ENCODE measurements at regions not wholly inside any gene's neighbourhood (a gene's known extent, or its start where the extent isn't known, plus 50 kb on each side); places are given as distances from the start of the nearest gene placed in this dataset.

DNA sequence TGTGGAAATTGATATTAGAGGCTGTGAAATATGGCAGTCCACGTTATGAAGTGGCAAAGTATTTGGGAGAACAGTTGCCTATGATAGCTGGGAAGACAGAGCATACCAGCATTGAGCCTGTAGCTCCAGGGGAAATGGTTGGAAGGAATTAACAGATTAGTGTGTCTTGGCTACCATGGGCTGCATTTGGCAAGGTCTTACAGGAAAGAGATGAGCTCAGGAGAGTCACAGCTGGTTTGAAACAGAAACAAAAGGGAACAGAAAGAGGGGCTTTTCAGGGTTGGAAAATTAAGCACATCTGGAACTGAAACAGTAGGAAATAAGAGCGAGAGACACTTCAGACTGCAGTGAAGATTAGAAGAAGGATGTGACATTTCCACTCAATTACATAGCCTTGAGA, 141.7 kb downstream of the FBLN2 start:
- DNase-seq (ENCODE audit: low spot score in 2 of 2), result no peak
- no peak overlapping the region for H3K4me3 ChIP-seq (ENCODE audit: low read depth, poor library complexity, severe bottlenecking)
- 34 to 51% methylated on average over 2 of the region's 2 CpGs for WGBS, 2 donors
- TF ChIP-seq, protein P1, sequence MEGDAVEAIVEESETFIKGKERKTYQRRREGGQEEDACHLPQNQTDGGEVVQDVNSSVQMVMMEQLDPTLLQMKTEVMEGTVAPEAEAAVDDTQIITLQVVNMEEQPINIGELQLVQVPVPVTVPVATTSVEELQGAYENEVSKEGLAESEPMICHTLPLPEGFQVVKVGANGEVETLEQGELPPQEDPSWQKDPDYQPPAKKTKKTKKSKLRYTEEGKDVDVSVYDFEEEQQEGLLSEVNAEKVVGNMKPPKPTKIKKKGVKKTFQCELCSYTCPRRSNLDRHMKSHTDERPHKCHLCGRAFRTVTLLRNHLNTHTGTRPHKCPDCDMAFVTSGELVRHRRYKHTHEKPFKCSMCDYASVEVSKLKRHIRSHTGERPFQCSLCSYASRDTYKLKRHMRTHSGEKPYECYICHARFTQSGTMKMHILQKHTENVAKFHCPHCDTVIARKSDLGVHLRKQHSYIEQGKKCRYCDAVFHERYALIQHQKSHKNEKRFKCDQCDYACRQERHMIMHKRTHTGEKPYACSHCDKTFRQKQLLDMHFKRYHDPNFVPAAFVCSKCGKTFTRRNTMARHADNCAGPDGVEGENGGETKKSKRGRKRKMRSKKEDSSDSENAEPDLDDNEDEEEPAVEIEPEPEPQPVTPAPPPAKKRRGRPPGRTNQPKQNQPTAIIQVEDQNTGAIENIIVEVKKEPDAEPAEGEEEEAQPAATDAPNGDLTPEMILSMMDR (IDR thresholded peaks at IDR 0.05), result no peak
- TF ChIP-seq POLR2A (IDR thresholded peaks at IDR 0.05), result no peak
- intact Hi-C loops (cut with DNase I; ENCODE audit: low total_unique reads), result no loop called here

DNA sequence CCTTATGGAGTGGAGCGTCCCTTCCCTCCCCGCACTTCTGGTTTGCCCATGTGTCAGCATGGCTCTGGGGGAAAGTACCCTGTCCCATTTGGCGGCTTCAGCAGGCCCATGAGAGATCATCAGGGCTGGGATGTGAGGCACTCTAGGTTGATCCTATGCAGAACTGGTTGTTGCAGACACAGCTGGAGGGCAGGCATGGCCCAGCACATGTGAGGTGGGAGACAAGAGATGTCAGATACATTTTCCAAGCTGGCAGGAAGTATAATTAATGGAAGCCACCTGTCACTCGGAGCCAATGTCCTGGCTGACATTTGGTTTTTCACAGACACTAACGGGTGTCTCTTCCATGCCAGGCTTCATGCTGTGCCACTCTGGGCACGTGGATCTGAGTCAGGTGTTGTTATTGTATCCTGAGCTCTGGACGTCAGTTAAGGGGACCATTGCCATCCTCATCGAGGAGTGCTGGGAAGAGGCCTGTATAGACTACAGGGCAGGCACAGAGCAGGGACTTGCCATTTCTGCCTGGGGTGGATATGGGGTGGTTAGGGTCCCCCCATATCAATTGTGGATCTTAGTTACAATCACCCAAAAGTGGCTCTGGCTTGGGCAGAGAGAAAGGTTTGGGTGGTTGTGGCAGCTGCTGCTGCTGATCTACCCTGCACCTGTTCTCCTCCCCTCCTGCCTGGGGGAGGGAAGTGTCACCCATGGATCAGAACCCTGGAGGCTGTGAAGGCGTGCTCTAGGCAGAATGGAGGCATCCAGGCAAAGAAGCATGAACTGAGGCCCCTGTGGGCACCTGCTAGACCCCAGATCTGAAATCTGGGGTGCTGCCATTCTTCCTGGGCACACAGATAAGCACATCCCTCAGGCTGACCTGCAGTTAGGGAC, 140.7 kb downstream of the FBLN2 start:
- intact Hi-C loops (cut with DNase I; ENCODE audit: low total_unique reads), result no loop called here
- TF ChIP-seq, protein P1 (IDR thresholded peaks at IDR 0.05), result no peak
- no peak for TF ChIP-seq POLR2A (IDR thresholded peaks at IDR 0.05)
- DNase-seq (ENCODE audit: low spot score in 2 of 2), result no peak
- no peak overlapping the region for H3K4me3 ChIP-seq (ENCODE audit: low read depth, poor library complexity, severe bottlenecking)
- WGBS, 2 donors, result 73 to 75% methylated on average over 9 of the region's 9 CpGs

DNA sequence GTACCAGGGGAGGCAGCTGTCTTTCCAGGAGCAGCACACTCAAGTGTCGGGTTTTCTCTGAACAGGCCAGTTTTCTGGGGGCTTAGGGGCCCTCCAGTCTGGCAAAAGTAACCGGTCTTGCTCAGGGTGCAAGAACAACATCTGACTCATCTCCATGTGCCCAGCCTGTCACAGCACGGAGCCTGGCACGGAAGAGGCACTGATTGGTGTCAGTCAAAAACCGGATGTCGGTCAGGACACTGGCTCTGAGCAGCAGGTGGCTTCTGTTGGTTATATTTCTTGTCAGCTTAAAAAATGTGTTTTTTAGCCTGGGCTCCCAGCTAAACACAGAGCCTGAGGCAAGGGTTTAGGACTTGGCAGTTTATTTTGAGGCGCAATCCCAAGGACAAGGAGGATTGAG, 139.9 kb downstream of the FBLN2 start:
- TF ChIP-seq, protein P1 (IDR thresholded peaks at IDR 0.05), result no peak
- TF ChIP-seq POLR2A (IDR thresholded peaks at IDR 0.05), result no peak
- no peak overlapping the region for H3K4me3 ChIP-seq (ENCODE audit: low read depth, poor library complexity, severe bottlenecking)
- intact Hi-C loops (cut with DNase I; ENCODE audit: low total_unique reads), result no loop called here
- WGBS, 2 donors, result 76 to 84% methylated on average over 7 of the region's 7 CpGs
- DNase-seq (ENCODE audit: low spot score in 2 of 2), result no peak

DNA sequence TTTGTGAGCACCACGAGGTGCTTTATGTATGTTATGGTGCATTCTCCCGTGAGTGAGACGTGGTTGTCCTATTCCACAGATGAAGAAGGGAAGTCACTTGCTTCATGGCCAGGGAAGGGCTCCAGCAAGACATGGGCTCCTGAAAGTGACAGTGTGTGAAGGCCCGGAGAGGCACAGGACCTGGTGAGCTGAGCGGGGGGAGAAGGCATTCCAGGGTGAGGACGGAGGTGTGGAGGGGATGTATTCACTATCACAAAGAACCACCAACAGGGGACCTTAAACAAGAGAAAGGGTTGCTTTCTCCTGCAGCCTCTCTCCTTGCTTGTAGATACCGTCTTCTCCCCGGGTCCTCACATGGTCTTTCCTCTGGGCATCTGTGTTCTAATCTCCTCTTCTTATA, 139.1 kb downstream of the FBLN2 start:
- 67 to 71% methylated on average over 8 of the region's 8 CpGs for WGBS, 2 donors
- DNase-seq (ENCODE audit: low spot score in 2 of 2), result no peak
- no peak for TF ChIP-seq POLR2A (IDR thresholded peaks at IDR 0.05)
- TF ChIP-seq, protein P1 (IDR thresholded peaks at IDR 0.05), result no peak
- no peak overlapping the region for H3K4me3 ChIP-seq (ENCODE audit: low read depth, poor library complexity, severe bottlenecking)
- intact Hi-C loops (cut with DNase I; ENCODE audit: low total_unique reads), result no loop called here
